Femur (tissue), 1 donor: ENCODE measurements at regions not wholly inside any gene's neighbourhood (a gene's known extent, or its start where the extent isn't known, plus 50 kb on each side); places are given as distances from the start of the nearest gene placed in this dataset.
"Not testable (repeated sequence)": the region's sequence is repeated elsewhere in the genome, so short reads cannot be mapped to it uniquely, and the experiment has no call there.

Experiments used
- DNase-seq: peaks from one replicate; pipeline ENCODE4 v3.0.0-alpha.2; 2017

- no peak for DNase-seq
Measured at GRCh38 chr14:104230946-104231345, 92.6 kb downstream of the KIF26A start.

DNA sequence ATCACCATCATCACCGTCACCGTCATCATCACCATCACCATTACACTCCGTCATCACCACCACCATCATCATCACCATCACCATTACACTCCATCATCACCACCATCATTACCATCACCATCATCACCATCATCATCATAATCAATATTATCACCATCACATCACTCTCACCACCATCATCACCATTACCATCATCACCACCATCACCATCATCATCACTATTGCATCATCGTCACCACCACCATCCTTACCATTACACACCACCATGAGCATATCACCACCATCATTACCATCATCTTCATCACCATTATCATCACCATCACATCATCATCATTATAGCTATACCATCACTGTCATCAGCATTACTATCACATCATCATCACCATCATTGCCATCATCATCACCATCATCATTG is 93.7 kb downstream of the KIF26A start:
- no peak for DNase-seq

GRCh38 chr14:104234007-104234786 is 95.8 kb downstream of the KIF26A start:
- DNase-seq = not testable (repeated sequence)

- peak; percentile 3 for DNase-seq
Measured at GRCh38 chr14:104235686-104236085, 97.3 kb downstream of the KIF26A start.

- DNase-seq = peak; percentile 7
Measured at GRCh38 chr14:104237651-104238423, 99.5 kb downstream of the KIF26A start.

GRCh38 chr14:104238424-104239184 is 100.2 kb downstream of the KIF26A start:
- DNase-seq = peak; percentile 9

GRCh38 chr14:104239185-104239775 is 100.9 kb downstream of the KIF26A start:
- peak; percentile 12 for DNase-seq

- peak; percentile 14 for DNase-seq
Measured at GRCh38 chr14:104239861-104240301, 101.5 kb downstream of the KIF26A start.

DNA sequence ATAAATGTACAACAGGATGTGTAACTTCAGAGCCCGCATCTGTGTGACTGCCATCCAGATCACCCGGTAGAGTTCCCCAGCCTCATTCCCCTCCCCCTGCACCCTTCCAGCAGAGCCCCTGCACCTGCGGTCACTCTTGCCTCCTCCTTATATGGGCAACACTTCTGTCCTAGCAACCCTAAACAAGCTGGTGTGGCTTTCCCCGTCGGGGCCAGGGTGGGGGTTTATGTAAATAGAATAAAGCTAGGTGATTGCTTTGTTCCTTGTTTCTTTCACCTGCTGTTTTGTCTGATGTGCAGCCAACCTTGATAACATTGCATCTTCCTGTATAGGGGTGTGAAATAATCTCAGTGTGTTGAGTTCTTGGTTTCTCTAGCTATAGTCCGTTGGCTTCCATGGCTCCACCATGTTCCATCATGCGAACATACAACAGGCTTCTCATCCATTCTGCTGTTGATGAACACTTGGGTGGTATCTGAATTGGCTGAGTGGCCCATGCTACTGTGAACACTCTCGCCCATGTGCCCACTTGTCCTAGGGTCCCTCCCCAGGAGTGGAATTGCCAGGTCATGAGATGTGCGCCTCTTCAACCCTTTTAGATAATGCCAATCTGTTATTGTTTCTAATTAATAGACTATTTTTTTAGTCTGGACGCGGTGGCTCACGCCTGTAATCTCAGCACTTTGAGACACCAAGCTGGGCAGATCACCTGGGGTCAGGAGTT is 102.2 kb downstream of the KIF26A start:
- DNase-seq = peak; percentile 10

DNA sequence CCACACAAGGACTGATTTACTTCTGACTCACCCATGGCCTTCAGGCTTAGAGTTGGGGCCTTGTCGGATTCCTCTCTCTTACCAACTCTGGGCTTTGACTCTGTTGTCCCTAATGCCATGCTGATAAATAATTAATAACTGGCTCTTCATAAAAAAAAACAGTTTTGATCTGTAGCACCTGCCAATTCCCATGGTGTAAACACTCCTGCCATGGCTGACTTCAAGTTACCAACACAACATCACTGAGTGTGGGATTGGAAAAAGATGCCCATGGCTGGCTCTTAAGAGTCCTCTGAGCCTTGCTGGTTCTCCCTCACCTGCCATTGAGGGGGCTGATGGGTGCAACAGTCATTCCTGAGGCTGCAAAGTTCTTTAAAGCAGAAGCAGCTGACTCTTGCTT is 104.8 kb downstream of the KIF26A start:
- no peak for DNase-seq

DNA sequence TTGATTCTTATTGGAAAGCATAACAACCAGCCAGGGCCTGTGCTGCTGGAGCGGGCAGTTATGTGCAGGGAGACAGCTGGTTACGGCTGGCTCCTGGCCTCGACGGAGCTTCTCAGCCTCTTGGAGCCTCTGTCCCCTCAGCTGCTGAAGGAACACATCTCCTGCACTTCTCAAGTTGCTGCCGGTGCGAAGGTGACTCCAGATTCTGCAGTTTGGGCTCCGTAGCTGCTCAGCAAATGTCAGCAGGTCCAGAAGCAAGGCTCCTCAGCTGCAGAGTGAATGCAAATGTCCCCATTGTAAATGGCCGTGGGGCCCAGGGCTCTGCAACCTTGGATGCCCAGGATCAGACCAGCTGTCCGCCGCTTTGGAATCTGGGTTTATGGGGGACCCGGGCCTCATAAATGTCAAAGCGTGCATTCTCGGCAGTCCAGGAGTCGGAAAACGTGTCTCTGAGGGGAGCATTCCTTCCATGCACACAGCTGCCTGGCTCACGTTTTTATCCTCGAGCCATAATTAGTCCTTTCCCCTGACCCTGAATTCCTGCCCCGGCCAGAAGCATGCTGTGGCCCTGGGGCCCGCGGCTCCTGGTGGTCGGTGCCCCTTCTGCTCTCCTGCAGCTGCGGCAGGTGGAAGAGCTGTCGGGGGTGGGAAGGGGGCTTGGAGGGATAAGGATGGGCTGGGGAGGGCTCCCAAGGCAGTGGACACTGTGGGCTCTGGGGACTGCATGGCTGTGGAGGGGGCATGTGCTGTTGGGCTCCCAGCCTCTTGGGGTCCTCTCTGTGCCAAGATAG is 106.0 kb downstream of the KIF26A start:
- DNase-seq = peak; percentile 65

GRCh38 chr14:104245075-104245474 is 106.7 kb downstream of the KIF26A start:
- no peak for DNase-seq

DNA sequence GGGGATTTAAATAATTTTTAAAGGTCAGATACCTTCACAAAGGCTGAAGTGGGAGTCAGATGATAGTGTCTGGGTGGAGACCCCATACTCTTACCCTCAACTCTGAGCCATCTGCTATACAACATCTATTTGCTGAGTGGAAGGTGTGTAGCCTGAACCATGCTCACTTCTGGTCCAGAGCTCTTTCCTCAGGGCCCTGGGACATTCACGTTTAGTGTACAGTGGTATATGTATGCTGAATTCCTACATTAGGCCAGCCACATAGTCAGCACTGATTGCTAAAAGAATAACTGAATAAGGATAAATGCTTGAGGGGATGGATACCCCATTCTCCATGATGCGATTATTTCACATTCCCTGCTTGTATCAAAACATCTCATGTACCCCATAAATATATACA is 107.3 kb downstream of the KIF26A start:
- no peak for DNase-seq

DNA sequence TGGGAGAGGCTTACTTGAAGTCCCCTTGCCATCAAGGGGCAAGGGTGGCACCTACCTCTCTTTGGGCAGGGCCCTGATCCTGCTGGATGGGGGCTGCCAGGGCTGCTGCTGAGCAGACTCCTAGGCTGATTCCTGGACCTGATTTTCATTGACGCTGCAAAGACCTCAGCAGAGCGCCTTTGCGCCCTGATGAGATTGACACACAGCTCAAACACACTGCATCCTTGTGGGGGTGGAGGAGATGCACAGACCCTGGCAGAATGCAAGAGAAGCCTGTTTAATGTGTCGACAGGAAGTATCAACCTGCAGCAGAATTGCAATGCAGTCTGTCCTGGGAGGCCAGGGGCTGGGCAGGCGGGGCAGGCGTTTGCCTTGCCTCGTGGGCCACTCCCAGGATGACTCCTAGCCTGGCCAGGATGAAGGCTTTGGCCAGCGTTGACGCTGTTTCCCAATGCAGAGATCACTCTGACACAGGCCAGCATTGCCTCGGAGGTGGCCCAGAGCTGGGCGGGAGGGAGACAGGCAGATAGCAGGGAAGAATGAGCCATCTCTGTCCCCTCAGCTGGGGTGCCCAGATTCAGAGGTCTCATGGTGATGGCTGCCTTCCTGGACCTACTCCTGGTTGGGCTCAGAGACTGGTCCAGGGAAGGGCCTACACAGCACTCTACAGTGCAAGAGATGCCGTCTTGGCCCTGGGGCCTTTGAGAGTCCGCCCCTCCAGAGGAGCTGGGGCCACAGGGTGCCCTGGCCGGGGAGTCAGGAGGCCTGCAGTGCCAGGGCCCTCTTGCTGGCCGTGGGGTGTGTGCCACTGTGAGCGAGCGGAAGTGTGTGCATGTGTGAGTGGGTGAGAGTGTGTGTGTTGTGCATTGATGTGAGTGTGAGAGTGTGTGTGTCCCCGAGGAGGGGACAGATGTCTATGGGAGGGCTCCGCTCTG is 108.3 kb downstream of the KIF26A start:
- peak; percentile 7 for DNase-seq

GRCh38 chr14:104247336-104248202 is 109.2 kb downstream of the KIF26A start:
- DNase-seq = peak; percentile 8

DNA sequence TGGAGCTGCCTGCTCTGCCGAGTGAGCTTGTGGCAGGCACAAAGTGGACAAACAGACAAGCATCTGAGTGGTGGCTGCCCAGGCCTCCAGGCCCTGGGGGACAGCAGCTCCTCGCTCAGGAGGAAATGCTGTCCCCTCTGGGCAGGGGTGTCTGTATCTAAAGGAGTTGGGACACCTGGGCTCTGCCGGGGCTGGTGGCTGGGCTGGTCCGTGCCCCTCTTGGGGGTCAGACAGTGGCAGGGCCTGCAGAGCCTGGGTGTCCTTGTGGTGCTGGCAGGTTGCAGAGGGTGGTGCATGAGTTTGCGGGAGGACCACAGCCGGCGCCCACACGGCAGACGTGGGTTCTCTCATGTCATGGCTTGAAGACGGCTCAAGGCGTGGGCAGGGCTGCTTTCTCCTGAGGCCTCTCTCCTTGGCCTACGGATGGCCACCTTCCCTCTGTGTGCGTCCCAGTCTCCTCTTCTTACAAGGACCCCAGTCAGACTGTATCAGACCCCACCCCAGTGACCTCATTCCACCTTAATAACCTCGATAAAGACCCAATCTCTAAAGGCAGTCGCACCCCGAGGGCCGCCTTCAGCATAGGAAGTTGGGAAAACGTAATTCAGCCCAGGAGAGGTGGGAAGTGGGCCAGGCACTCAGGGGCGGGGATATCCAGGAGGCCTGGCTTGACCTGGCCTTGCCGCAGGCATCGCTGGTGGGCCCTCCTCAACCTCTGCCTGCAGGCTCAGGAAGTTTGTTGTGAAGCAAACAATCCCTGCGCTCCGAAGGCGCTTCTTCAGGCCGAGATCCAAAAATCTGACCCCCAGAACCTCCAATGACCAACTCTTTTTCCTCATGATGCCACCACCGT is 110.0 kb downstream of the KIF26A start:
- DNase-seq = no peak

DNA sequence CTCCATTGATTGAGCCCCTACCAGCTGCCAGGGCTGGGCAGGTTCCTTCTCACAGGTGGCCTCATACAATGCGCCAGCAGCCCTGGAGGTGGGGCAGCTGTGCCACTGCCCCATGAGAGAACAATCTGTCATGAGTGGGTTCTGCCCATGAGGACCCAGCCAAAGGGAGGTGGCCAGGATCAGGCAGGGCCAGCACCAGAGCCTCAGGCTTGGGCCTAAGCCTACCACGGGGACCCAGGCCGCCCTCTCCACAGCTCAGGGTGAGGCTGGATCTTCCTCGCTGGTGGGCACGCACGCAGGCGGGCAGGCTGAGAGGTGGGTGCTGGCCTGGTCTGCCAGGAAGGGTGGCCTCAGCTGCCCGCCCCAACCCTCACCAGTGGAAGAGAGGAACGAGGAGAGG is 110.7 kb downstream of the KIF26A start:
- no peak for DNase-seq

GRCh38 chr14:104249706-104250105 is 111.3 kb downstream of the KIF26A start:
- no peak for DNase-seq
